GM23338 (cell line): ENCODE measurements at regions not wholly inside any gene's neighbourhood (a gene's known extent, or its start where the extent isn't known, plus 50 kb on each side); places are given as distances from the start of the nearest gene placed in this dataset.

Experiments
- ATAC-seq: fragments of 200-7000 bp; cut with Tn5 transposase; 3 replicates; pipeline ENCODE4 v1.9.1; 2020
- DNase-seq: peaks from one replicate; pipeline ENCODE4 v3.0.0-alpha.2; 2015; ENCODE audit warnings: low spot score
- H2AFZ ChIP-seq: fragments of 200-600 bp; sonication (generic); 2 replicates; pipeline ENCODE4 v1.8.0; 2016; ENCODE audit warnings: antibody characterized with exemption, mild to moderate bottlenecking, moderate library complexity
- H3F3A ChIP-seq: fragments of 200-600 bp; sonication (generic); replicated peaks from 2 replicates; pipeline ENCODE4 v1.8.0; 2017; ENCODE audit warnings: antibody characterized with exemption, mixed run types, low read depth
- H3K27ac ChIP-seq: fragments of 200-600 bp; sonication (generic); 2 replicates; pipeline ENCODE4 v1.6.1; 2016; ENCODE audit warnings: low read depth
- H3K27me3 ChIP-seq: fragments of 200-600 bp; sonication (generic); 2 replicates; pipeline ENCODE4 v1.8.0; 2016; ENCODE audit warnings: mild to moderate bottlenecking, mixed run types, moderate library complexity; ENCODE audit not compliant: insufficient read depth
- H3K36me3 ChIP-seq: fragments of 200-600 bp; sonication (generic); 2 replicates; pipeline ENCODE4 v1.8.0; 2016; ENCODE audit warnings: mild to moderate bottlenecking; ENCODE audit not compliant: insufficient read depth
- H3K4me1 ChIP-seq: fragments of 200-600 bp; sonication (generic); 2 replicates; pipeline ENCODE4 v1.8.0; 2016; ENCODE audit warnings: mild to moderate bottlenecking, moderate library complexity; ENCODE audit not compliant: insufficient read depth
- H3K4me2 ChIP-seq: fragments of 200-600 bp; sonication (generic); 2 replicates; pipeline ENCODE4 v1.7.1; 2017; ENCODE audit warnings: mixed run types
- H3K4me3 ChIP-seq: fragments of 200-600 bp; sonication (generic); 2 replicates; pipeline ENCODE4 v1.6.1; 2016; ENCODE audit warnings: mixed run types
- H3K79me2 ChIP-seq: fragments of 200-600 bp; sonication (generic); replicated peaks from 2 replicates; pipeline ENCODE4 v1.8.0; 2017; ENCODE audit warnings: mild to moderate bottlenecking; ENCODE audit not compliant: insufficient read depth
- H3K9me2 ChIP-seq: fragments of 200-600 bp; sonication (generic); 2 replicates; pipeline ENCODE4 v1.8.0; 2017; ENCODE audit not compliant: insufficient read depth
- H4K20me1 ChIP-seq: fragments of 200-600 bp; sonication (generic); replicated peaks from 2 replicates; pipeline ENCODE4 v1.8.0; 2017; ENCODE audit warnings: mild to moderate bottlenecking; ENCODE audit not compliant: insufficient read depth
- H3K27ac Mint-ChIP-seq: 2 replicates; pipeline ENCODE4 v1.8.0; 2020; ENCODE audit warnings: inconsistent platforms, mild to moderate bottlenecking, moderate library complexity, mixed read lengths
- H3K27me3 Mint-ChIP-seq: 3 replicates; pipeline ENCODE4 v1.8.0; 2022; ENCODE audit warnings: low read depth, mild to moderate bottlenecking, moderate library complexity, mixed read lengths, inconsistent platforms; ENCODE audit not compliant: insufficient read depth, poor library complexity
- H3K36me3 Mint-ChIP-seq: 3 replicates; pipeline ENCODE4 v1.8.0; 2021; ENCODE audit warnings: low read depth, mild to moderate bottlenecking, inconsistent platforms, moderate library complexity, mixed read lengths
- H3K4me1 Mint-ChIP-seq: 3 replicates; pipeline ENCODE4 v1.8.0; 2020; ENCODE audit warnings: mild to moderate bottlenecking, inconsistent platforms, mixed read lengths
- H3K4me3 Mint-ChIP-seq: 3 replicates; pipeline ENCODE4 v1.8.0; 2021; ENCODE audit warnings: moderate library complexity, mild to moderate bottlenecking, inconsistent platforms, mixed read lengths
- H3K9me3 Mint-ChIP-seq: 3 replicates; pipeline ENCODE4 v1.8.0; 2020; ENCODE audit warnings: moderate library complexity, mild to moderate bottlenecking, inconsistent platforms, mixed read lengths
- CREB1 ChIP-seq: fragments of 250-450 bp; sonication (Bioruptor Pico); IDR thresholded peaks from 2 replicates; pipeline ENCODE4 v1.5.0; 2020; ENCODE audit warnings: low read depth, mild to moderate bottlenecking, moderate library complexity
- EZH2 ChIP-seq: fragments of 200-600 bp; sonication (generic); IDR thresholded peaks from one replicate; pipeline ENCODE4 v1.8.0; 2017; ENCODE audit warnings: antibody characterized with exemption, mild to moderate bottlenecking, low read depth; ENCODE audit not compliant: unreplicated experiment
- EZH2phosphoT487 ChIP-seq: fragments of 200-600 bp; sonication (generic); IDR thresholded peaks from one replicate; pipeline ENCODE4 v1.8.1; 2018; ENCODE audit warnings: antibody characterized with exemption; ENCODE audit not compliant: unreplicated experiment
- JUNB ChIP-seq: IDR thresholded peaks from one replicate; pipeline ENCODE4 v1.6.1; 2016; ENCODE audit warnings: antibody characterized with exemption; ENCODE audit not compliant: unreplicated experiment
- NANOG ChIP-seq: IDR thresholded peaks from 2 replicates; pipeline ENCODE4 v1.6.1; 2016; ENCODE audit warnings: antibody characterized with exemption, borderline replicate concordance
- POLR2AphosphoS5 ChIP-seq: IDR thresholded peaks from 2 replicates; pipeline ENCODE4 v1.6.1; 2016; ENCODE audit warnings: antibody characterized with exemption, low read depth
- STAT1 ChIP-seq: IDR thresholded peaks from one replicate; pipeline ENCODE4 v1.6.1; 2016; ENCODE audit warnings: antibody characterized with exemption; ENCODE audit not compliant: unreplicated experiment
- ZNF114 ChIP-seq: fragments of 250-450 bp; sonication (Bioruptor Pico); IDR thresholded peaks from 2 replicates; pipeline ENCODE4 v1.5.0; 2020; ENCODE audit warnings: mild to moderate bottlenecking, moderate library complexity
- ZNF331 ChIP-seq: fragments of 250-450 bp; sonication (Bioruptor Pico); IDR thresholded peaks from 2 replicates; pipeline ENCODE4 v1.5.0; 2020; ENCODE audit warnings: low read depth, mild to moderate bottlenecking, moderate library complexity
- TF ChIP-seq, protein P1 (sequence below), 2 experiments: fragments of 200-600 bp in 1 of 2; sonication (generic) in 1 of 2; conservative IDR thresholded peaks; 2 replicates each; pipeline versions ENCODE4 v1.5.1 to v1.6.1; 2016 to 2017; ENCODE audit warnings: antibody characterized with exemption in 2 of 2, low read depth in 2 of 2, mild to moderate bottlenecking in 2 of 2, moderate library complexity in 1 of 2
- TF ChIP-seq, protein P2 (sequence below): IDR thresholded peaks from 2 replicates; pipeline ENCODE4 v1.6.1; 2016; ENCODE audit warnings: antibody characterized with exemption
- TF ChIP-seq, protein P3 (sequence below): IDR thresholded peaks from one replicate; pipeline ENCODE4 v1.6.1; 2018; ENCODE audit warnings: antibody characterized with exemption; ENCODE audit not compliant: unreplicated experiment
- TF ChIP-seq, protein P4 (sequence below): fragments of 250-450 bp; sonication (Bioruptor Pico); IDR thresholded peaks from 2 replicates; pipeline ENCODE4 v1.5.0; 2020; ENCODE audit warnings: mild to moderate bottlenecking, moderate library complexity

DNA sequence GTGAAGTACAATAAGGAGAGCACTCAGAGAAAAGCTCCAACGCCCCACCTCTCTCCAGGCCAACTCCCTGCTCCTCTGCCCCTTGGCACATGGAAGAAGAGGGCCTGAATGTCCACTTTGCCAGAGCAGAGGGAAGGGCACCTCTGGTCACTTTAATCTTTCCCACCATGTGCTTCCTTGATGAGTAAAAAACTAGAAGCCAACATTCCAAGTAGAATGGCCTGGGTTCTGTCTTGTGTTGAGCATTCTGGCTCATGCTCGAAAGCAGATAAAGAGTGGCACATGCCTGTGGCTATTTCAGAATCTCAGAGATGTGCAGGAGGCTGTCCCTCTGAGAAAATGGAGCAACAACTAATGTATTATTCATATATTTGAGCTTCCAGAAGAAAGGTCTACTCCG is 177.4 kb upstream of the PLN start (continued):
- TF ChIP-seq, protein P1, sequence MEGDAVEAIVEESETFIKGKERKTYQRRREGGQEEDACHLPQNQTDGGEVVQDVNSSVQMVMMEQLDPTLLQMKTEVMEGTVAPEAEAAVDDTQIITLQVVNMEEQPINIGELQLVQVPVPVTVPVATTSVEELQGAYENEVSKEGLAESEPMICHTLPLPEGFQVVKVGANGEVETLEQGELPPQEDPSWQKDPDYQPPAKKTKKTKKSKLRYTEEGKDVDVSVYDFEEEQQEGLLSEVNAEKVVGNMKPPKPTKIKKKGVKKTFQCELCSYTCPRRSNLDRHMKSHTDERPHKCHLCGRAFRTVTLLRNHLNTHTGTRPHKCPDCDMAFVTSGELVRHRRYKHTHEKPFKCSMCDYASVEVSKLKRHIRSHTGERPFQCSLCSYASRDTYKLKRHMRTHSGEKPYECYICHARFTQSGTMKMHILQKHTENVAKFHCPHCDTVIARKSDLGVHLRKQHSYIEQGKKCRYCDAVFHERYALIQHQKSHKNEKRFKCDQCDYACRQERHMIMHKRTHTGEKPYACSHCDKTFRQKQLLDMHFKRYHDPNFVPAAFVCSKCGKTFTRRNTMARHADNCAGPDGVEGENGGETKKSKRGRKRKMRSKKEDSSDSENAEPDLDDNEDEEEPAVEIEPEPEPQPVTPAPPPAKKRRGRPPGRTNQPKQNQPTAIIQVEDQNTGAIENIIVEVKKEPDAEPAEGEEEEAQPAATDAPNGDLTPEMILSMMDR (conservative IDR thresholded peaks at IDR 0.05; ENCODE audit: low read depth in 2 of 2) = no peak
- TF ChIP-seq ZNF331 (CRISPR knock-in tag) = no peak
- TF ChIP-seq ZNF114 = no peak

DNA sequence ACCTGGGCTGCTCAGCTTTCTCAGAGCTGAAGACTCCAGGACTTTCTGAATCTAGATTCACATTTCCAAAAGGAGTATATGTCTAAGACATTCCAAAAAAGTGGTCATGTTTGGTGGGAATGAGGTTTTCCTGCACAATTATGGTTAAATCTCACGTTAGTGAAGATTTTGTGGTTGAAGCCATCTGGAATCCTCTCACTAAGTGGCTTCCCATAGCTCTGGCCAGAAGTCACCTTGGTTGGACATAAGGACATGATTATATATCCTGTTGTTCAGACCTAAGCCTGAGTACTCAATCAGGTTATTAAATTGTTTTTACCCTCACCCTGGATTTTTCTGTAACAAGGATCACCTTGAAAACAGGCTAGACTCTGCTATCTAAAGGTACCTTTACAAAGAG is 176.1 kb upstream of the PLN start:
- Mint-ChIP-seq H3K4me3 (no peak overlapping the region), H3K36me3 (no peaks in the 10 kb centered on the region), H3K27ac (no peak overlapping the region), H3K9me3 (peaks cover 4% of the 10 kb centered on the region; the same call in 2 of the 3 replicates), H3K4me1 (peaks cover 1% of the 10 kb centered on the region; the same call in 2 of the 3 replicates), H3K27me3 (no peaks in the 10 kb centered on the region)
- ATAC-seq (no peak), DNase-seq (no peak)
- H3K79me2 ChIP-seq = no peaks in the 10 kb centered on the region
- H2AFZ ChIP-seq = no peak overlapping the region
- no peaks in the 10 kb centered on the region for H3K27me3 ChIP-seq
- no peaks in the 10 kb centered on the region for H3K9me2 ChIP-seq
- no peak overlapping the region for H3K4me2 ChIP-seq
- no peaks in the 10 kb centered on the region for H3F3A ChIP-seq
- H3K36me3 ChIP-seq = no peaks in the 10 kb centered on the region
- H3K27ac ChIP-seq = no peak overlapping the region
- H3K4me1 ChIP-seq = no peaks in the 10 kb centered on the region
- no peaks in the 10 kb centered on the region for H4K20me1 ChIP-seq
- no peak overlapping the region for H3K4me3 ChIP-seq
- TF ChIP-seq EZH2phosphoT487 = no peak
- no peak for TF ChIP-seq NANOG
- TF ChIP-seq, protein P2, sequence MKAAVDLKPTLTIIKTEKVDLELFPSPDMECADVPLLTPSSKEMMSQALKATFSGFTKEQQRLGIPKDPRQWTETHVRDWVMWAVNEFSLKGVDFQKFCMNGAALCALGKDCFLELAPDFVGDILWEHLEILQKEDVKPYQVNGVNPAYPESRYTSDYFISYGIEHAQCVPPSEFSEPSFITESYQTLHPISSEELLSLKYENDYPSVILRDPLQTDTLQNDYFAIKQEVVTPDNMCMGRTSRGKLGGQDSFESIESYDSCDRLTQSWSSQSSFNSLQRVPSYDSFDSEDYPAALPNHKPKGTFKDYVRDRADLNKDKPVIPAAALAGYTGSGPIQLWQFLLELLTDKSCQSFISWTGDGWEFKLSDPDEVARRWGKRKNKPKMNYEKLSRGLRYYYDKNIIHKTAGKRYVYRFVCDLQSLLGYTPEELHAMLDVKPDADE = no peak
- TF ChIP-seq JUNB = no peak
- TF ChIP-seq, protein P3, sequence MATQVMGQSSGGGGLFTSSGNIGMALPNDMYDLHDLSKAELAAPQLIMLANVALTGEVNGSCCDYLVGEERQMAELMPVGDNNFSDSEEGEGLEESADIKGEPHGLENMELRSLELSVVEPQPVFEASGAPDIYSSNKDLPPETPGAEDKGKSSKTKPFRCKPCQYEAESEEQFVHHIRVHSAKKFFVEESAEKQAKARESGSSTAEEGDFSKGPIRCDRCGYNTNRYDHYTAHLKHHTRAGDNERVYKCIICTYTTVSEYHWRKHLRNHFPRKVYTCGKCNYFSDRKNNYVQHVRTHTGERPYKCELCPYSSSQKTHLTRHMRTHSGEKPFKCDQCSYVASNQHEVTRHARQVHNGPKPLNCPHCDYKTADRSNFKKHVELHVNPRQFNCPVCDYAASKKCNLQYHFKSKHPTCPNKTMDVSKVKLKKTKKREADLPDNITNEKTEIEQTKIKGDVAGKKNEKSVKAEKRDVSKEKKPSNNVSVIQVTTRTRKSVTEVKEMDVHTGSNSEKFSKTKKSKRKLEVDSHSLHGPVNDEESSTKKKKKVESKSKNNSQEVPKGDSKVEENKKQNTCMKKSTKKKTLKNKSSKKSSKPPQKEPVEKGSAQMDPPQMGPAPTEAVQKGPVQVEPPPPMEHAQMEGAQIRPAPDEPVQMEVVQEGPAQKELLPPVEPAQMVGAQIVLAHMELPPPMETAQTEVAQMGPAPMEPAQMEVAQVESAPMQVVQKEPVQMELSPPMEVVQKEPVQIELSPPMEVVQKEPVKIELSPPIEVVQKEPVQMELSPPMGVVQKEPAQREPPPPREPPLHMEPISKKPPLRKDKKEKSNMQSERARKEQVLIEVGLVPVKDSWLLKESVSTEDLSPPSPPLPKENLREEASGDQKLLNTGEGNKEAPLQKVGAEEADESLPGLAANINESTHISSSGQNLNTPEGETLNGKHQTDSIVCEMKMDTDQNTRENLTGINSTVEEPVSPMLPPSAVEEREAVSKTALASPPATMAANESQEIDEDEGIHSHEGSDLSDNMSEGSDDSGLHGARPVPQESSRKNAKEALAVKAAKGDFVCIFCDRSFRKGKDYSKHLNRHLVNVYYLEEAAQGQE = no peak
- TF ChIP-seq POLR2AphosphoS5 = no peak
- TF ChIP-seq, protein P4, sequence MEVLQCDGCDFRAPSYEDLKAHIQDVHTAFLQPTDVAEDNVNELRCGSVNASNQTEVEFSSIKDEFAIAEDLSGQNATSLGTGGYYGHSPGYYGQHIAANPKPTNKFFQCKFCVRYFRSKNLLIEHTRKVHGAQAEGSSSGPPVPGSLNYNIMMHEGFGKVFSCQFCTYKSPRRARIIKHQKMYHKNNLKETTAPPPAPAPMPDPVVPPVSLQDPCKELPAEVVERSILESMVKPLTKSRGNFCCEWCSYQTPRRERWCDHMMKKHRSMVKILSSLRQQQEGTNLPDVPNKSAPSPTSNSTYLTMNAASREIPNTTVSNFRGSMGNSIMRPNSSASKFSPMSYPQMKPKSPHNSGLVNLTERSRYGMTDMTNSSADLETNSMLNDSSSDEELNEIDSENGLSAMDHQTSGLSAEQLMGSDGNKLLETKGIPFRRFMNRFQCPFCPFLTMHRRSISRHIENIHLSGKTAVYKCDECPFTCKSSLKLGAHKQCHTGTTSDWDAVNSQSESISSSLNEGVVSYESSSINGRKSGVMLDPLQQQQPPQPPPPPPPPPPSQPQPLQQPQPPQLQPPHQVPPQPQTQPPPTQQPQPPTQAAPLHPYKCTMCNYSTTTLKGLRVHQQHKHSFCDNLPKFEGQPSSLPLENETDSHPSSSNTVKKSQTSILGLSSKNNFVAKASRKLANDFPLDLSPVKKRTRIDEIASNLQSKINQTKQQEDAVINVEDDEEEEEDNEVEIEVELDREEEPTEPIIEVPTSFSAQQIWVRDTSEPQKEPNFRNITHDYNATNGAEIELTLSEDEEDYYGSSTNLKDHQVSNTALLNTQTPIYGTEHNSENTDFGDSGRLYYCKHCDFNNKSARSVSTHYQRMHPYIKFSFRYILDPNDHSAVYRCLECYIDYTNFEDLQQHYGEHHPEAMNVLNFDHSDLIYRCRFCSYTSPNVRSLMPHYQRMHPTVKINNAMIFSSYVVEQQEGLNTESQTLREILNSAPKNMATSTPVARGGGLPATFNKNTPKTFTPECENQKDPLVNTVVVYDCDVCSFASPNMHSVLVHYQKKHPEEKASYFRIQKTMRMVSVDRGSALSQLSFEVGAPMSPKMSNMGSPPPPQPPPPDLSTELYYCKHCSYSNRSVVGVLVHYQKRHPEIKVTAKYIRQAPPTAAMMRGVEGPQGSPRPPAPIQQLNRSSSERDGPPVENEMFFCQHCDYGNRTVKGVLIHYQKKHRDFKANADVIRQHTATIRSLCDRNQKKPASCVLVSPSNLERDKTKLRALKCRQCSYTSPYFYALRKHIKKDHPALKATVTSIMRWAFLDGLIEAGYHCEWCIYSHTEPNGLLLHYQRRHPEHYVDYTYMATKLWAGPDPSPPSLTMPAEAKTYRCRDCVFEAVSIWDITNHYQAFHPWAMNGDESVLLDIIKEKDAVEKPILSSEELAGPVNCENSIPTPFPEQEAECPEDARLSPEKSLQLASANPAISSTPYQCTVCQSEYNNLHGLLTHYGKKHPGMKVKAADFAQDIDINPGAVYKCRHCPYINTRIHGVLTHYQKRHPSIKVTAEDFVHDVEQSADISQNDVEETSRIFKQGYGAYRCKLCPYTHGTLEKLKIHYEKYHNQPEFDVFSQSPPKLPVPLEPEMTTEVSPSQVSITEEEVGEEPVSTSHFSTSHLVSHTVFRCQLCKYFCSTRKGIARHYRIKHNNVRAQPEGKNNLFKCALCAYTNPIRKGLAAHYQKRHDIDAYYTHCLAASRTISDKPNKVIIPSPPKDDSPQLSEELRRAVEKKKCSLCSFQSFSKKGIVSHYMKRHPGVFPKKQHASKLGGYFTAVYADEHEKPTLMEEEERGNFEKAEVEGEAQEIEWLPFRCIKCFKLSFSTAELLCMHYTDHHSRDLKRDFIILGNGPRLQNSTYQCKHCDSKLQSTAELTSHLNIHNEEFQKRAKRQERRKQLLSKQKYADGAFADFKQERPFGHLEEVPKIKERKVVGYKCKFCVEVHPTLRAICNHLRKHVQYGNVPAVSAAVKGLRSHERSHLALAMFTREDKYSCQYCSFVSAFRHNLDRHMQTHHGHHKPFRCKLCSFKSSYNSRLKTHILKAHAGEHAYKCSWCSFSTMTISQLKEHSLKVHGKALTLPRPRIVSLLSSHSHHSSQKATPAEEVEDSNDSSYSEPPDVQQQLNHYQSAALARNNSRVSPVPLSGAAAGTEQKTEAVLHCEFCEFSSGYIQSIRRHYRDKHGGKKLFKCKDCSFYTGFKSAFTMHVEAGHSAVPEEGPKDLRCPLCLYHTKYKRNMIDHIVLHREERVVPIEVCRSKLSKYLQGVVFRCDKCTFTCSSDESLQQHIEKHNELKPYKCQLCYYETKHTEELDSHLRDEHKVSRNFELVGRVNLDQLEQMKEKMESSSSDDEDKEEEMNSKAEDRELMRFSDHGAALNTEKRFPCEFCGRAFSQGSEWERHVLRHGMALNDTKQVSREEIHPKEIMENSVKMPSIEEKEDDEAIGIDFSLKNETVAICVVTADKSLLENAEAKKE (CRISPR knock-in tag) = no peak
- no peak for TF ChIP-seq ZNF114
- no peak for TF ChIP-seq EZH2
- no peak for TF ChIP-seq CREB1
- TF ChIP-seq STAT1 = no peak
- TF ChIP-seq ZNF331 (CRISPR knock-in tag) = no peak
